GM19043 (cell line): ENCODE measurements at regions not wholly inside any gene's neighbourhood (a gene's known extent, or its start where the extent isn't known, plus 50 kb on each side); places are given as distances from the start of the nearest gene placed in this dataset.

Source experiments
- ATAC-seq: cut with Tn5 transposase; IDR thresholded peaks from one replicate; pipeline ENCODE4 v1.9.1; 2021; ENCODE audit warnings: low read depth; ENCODE audit not compliant: unreplicated experiment

DNA sequence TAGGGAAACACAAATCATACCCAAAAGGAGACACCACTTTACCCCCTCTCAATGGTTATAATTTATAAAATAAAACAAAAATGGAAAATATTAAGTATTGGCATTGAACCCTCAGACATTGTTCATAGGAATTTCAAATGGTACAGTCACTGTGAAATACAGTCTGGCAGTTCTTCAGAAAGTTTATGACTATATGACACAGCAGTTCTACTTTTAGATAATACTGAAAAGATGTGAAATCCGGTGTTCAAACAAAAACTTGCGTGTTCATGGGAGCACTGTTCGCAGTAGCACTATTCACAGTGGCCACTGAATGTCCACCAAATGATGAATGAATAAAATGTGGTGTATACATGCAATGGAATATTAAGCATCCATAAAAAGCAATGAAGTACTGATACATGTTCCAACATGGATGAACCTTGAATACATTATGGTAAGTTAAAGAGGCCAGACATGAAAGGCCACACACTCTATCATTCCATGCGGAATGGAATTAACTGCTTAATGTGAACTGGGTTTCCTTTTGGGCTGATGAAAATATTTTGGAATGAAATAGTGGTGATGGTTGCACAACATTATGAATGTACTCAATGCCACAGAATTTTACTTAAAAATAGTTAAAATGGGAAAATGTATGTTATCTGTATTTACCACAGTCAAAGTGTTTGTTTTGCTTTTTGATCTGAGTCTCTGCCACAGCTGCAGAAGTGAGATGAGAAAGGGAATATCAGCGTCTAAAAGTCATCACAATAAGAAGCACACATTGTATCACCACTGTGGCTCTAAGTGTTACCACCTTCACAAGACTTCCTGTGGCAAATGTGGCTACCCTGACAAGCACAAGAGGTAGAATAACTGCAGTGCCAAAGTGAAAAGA lies 864.6 kb downstream of the SUCLG1 start:
- ATAC-seq = no peak

DNA sequence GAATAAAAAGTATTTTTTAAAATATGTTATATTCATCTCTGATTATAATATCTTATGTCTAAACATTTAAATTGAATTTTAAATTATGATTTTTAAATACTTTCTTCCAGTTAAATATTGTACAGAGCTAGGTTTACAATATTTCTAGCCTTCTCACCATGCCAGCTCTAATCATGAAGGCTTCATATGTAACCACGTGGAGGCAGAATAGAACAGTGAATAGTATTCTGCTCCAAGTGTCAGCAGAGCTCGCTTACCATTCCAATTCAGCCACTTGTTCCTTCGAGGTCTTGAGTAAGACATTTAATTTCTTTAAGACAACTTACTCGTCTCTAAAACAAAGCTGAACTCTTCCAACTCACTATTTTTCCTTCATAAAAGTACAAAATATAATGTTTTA lies 871.8 kb downstream of the SUCLG1 start:
- ATAC-seq = no peak

DNA sequence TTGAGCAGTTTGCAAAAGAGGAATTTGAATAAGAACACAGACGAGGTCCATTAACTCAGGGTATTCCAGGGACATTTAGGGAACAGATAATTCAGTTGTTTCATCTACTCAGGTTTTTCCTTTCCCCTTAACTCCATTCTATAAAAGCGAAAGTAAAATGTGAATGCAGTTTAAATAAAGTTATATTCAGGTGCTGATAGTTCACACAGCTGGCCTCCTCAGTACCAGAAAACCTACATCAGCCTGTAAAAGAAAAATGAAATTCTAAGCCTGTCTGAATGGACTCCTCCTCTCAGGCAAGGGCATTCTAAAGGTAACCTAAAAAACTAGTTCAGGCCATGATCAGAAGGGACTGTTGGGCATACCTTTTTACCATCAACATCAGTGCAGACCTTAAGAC lies 873.8 kb downstream of the SUCLG1 start:
- ATAC-seq = no peak

DNA sequence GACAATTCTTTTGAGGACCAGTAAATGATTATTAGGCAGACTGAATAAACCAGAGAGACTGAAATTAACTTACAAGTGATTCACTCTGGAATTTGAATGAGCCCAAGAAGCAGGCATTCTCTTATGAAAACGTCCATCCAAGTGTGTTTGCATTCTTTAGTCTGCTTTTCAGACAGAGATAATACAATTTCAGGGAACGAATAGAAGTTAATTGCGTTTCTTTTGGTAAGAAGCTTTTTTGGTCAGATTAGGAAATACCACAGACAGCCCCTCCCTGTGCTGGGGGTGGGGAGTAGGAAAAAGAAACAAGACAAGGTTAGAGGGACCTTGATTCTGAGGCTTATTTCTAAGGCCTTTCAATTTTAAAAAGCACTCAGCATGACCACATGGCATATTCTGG lies 874.4 kb downstream of the SUCLG1 start:
- ATAC-seq = no peak

DNA sequence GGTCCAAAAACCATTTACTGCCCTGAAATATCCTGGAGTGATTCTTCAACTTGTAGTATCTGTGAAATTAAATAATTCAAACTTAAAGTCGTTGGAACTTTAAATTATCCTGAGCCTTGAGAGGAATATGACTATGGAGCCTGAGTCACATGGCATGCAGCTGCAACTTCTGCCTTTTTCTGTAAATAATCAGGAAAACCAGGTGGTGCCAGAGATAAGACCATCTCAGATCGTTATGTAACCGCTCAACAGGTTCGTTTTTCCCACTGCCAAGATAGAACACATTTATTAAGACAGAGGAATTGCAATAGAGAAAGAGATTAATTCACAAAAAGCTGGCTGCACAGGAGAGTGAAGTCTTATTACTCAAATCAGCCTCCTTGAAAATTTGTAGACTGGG lies 876.5 kb downstream of the SUCLG1 start:
- no peak for ATAC-seq

DNA sequence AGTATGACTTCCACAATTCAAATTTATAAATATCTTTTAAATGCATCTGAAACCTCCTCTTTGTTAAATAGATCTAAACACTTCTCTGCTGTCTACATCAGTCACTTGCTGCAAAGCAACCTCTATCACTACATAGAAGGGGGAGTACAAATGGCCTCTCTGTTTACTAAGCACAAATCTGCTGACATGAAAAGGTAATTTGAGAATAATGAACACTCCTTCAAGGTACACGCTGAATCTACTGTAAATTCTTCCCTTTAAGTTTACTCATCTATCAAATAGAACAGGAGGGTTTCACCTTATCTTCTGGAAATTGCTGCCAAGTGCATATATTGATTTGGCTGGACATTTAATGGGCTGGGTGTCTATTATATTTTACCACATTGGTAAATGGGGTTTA lies 879.6 kb downstream of the SUCLG1 start:
- no peak for ATAC-seq

DNA sequence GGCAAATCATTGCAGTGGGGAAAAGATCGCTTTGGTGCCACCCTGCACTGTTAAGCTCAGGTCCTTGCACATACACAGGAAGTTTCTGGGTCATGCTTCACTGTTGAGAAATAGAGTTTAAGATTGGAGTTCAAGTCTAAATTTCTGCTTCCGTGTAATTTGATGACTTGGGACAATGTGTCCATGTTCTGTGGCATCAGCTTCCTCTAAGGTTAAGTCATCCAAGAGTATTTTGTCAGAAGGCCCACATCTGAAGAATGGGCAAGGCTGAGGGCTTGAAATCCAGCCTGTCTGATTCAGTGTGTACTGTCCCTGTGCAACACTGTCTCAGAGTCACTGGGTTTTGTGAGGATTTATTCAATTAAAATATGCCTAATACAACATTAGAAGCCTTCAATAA lies 880.7 kb downstream of the SUCLG1 start:
- ATAC-seq = no peak

DNA sequence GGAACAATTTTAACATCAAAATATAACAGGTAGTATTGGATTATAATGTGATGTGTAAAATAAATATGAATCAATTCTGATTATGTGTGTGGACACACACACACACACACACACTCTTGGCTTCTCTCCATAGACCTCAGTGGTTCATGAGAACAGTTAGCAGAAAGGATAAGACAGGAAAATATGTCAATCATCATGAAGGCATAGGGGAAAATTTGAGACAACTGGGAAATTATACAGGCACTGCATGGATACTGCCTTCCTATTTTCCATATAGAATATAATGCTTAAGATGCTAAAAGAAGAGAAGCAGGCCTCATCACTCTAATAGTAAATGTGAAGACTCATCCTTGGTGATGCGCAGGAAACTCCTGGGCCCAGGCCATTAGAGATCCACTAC lies 884.5 kb downstream of the SUCLG1 start:
- ATAC-seq = no peak

DNA sequence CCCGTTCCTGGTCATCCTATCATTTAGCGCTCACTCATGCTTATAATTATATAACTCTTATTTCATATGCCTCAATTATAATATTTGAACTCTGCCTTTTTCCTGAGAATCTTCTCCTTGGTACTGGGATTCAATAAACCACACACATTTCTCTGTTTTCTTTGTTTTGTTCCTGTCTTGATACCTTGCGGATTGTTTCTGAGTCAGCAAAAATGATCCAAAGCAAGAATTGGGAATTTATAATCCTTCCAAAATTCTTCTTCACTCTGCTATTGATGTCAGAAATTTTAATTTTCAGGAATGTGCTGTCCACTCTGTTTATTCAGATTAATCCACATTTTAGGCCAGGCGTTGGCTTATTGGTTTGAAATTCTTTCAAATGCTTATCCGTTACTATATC lies 886.0 kb downstream of the SUCLG1 start:
- no peak for ATAC-seq

DNA sequence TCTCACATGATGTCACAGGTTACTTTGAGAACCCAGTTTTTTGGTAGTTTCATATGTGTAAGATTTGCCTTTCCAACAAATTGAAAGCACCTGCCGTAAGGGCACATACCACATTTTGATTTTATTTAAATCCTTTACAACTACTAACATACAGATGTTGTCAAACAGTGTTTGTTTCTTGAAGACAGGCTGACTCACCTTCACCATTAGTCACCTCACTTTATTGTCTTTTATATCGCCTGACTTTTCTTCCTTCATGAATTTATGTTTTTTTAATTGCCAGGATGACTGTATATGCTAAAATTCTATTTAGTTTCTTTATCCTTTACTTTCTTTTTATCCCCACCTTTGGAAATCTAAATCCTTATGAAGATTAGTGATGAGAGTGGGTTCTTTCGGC lies 886.7 kb downstream of the SUCLG1 start:
- no peak for ATAC-seq

DNA sequence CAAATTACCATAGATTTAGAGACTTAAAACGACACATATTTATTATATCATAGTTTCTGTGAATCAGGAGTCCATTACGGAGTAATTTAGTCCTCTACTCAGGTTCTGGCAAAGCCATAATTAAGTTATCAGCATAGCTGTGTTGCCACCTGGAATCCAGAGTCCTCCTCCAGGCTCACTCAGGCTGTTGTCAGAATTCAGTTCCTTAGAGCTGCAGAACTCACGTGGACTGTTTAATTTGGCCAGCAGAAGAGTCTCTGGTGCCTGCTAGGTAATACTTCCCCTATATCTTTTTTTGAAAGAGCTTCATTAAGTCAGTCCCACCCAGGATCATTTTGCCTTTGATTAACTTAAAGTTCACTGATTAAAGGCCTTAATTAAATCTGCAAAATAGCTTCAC lies 891.5 kb downstream of the SUCLG1 start:
- ATAC-seq = no peak

DNA sequence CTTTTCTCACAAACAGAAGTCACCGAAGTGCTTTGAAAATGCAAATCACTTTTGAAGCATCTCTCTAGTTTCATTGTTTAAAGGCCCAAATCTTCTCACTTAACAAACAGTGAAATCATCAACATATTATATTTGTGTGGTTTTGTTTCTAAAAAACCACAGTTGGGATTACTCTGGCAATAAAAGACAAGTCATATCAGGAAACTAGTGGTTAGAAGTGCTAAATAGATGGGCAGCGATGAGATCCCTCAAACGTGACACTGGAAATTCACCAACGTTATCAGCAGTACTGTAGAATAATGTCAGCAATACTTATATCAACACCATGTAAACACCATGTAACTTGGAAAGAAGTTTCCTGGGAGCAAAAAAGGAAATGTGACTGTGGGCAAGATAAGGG lies 893.5 kb downstream of the SUCLG1 start:
- ATAC-seq = no peak

DNA sequence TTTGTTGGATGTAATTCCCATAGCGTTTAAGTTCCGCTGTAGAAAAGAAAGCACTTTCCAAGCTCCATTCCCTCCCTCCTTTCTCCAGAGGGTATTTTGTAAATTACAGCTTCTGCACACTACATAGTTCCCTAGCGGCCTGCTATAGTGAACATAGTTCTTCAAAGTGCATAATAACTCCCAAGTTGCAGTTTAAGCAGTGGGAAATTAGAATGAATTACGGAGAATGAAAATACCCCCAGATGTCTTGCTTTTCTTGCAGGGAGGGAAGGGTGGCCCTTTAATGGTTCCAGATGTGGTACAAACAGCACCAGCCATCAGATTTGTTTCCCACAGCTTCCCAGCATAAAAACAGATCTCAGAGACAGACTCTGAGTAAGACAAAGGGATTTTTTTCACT lies 893.9 kb downstream of the SUCLG1 start:
- ATAC-seq = no peak

DNA sequence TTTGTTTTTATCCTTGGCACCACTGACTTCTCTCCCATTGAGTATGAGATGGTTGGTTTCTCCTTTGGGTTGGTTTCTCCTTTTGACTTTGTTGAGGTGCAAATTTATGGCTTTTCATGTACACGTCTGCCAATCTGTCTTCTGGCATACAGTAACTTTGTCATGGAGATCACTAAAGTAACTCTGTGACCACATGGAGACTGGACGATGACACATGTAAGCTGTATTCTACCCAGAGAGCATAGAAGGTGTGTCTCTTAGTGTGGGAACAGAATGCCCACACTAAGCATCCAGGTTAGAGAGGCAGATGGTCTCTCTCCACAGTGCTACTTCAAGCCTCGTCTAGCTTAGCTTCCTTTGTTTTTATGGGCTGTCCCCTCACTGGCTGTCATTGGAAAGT lies 897.5 kb downstream of the SUCLG1 start:
- no peak for ATAC-seq

DNA sequence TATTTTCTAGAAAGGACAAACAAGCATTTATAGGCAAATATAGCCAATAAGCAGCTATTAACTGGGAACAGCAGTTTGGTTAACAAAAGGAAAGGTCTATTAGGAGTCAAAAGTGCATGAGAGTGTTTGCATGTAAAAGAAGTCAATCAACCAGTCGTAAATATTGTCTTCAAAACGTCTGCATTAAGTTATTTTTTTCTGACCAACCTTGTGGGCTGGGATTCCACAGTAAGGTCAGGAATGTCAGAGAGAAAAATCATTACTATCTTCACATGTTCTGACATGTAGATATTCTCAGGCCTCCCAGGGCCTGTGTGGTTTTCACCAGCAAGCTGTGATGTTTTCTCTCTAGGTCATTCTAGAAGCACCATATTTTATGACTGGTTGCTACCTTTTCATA lies 922.5 kb downstream of the SUCLG1 start:
- ATAC-seq = no peak

DNA sequence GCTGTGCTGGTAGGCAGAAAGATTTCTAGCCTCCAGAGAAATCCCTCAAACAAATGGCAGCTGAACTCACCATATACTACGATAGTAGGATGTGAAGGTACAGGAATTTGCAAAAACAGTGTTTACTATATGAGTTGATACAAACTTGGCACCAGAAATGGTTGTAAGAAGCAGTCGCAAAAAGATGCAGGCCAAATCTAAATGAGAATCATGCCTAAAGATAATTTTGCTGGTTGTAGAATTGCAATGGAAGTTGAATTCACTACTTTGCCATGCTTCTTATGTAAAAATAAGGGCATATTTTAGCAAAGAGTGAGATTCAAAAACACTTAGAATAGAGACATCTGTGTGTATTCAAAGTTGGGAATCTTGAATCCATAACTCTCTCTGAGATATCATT lies 924.7 kb downstream of the SUCLG1 start:
- ATAC-seq = no peak

DNA sequence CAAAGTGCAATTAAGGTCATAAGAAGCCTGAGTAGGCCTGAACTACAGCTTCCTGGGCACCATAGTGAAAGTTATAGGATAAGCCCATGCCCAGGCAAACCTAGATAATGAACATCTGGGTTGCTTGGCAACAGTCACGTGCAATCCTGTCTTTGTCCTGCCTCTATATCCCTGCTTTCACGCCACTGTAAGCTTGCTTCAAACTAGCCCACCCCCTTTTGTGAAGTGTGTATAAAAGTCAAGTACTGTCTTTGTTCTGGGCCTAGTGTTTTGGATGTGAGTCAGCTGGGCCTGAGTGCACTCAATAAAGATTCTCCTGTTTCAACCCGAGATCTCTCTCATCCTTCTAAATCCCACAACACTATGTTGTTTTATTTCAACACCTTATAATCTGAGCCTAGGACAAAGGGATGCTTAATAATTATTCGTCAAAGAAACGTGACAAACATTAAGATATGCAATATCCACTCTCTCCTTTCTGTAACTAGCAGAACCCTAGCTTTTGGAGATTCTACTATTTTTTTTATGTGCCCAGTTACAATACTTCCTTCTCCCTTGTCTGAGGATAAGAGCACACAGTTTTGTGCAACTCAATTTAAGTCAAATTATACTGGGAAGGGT lies 927.8 kb downstream of the SUCLG1 start:
- no peak for ATAC-seq

DNA sequence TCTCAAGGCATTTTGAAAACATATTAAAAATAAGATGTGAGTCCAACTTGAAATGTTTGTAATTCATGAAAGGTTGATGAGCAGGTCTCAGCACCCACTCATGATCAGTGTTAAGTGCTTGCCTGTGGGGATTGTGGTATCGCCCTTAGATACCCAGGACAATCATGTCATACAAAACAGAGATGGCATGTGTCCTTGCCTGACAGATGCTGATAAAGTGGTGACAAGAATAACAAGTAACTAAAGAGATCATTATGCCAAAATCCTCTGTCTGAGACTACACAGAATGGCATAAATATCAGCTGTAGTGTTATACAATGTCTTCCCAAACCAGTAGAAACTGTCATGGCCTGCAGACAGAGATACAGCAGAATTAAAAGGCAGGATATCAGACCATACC lies 930.3 kb downstream of the SUCLG1 start:
- no peak for ATAC-seq

DNA sequence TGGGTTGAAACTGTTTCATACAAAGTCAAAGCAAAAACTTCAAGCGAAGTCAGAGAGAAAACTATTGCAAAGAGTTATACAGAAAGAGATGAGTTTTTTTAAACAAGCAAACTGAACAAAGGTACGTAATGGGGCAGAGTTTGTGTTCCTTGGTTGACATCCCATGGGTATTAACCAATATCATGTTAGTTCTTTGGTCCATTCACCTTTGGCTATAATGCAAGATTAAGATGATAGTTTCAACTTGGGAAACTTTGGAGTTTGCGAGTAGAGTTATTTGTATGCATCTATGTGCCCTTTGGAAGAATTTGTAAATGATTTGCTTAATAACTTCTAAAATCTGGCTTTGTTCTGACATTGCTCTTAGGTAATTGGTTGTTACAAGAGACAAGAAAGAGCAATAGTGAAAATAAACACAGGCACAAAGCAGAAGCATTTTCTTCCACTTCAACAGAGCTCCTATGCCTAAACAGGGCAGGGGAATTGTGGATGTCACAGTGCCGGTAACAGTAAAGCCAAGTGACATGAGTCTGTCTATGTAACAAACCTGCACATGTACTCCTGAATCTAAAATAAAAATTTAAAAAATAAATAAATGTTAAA lies 936.1 kb downstream of the SUCLG1 start:
- no peak for ATAC-seq

DNA sequence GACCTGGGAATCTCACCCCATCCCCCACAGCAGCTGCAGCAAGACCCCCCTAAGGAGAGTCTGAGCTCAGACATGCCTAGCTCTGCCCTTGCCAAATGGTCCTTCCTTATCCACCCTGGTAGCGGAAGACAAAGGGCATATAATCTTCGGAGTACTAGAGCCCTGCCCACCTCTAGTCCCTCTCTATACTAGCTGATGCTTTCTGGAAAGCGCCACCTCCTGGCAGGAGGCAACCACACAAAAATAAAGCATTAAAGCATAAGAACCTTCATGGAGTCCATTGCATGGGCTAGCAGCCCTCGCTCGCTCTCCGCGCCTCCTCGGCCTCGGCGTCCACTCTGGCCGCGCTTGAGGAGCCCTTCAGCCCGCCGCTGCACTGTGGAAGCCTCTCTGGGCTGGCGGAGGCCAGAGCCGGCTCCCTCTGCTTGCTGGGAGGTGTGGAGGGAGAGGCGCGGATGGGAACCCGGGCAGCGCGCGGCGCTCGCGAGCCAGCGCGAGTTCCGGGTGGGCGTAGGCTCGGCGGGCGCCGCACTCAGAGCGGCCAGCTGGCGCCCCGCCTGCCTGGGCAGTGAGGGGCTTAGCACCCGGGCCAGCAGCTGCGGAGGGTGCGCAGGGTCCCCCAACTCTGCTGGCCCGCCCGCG lies 941.2 kb downstream of the SUCLG1 start:
- ATAC-seq = no peak

DNA sequence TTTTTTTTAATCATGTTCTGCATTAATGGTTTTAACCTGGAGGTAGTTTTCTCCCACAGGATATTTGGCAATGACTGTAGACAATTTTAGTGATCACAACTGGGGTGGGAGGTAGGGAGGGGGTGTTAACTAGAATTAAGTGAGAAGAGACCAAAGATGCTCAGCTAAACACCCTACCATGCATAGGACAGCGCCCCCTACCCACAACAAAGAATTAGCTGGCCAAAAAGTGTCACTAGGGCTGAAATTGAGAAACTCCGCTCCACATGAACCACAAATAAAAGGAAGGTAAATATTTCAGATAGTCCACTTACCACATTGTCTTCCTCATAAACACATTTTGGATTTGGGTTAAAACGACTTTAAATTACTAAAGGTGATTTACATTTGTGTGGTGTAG lies 942.6 kb downstream of the SUCLG1 start:
- ATAC-seq = no peak
